OCI-LY3 (cell line): ENCODE measurements at regions not wholly inside any gene's neighbourhood (a gene's known extent, or its start where the extent isn't known, plus 50 kb on each side); places are given as distances from the start of the nearest gene placed in this dataset.

Experiments
- H2AFZ ChIP-seq: fragments of 200-600, 300-600 bp; shearing (Covaris generic); 2 replicates; pipeline ENCODE4 v1.6.0; 2014; ENCODE audit warnings: antibody characterized with exemption, low read depth, low read length
- H3K27ac ChIP-seq: fragments of 200-600, 300-600 bp; sonication (generic); 2 replicates; pipeline ENCODE4 v1.5.1; 2014; ENCODE audit warnings: mild to moderate bottlenecking, low read length, moderate library complexity, mixed read lengths
- H3K27me3 ChIP-seq: fragments of 200-600, 300-600 bp; sonication (generic); 2 replicates; pipeline ENCODE4 v1.6.1; 2014; ENCODE audit warnings: low read depth, low read length, mixed read lengths
- H3K36me3 ChIP-seq: fragments of 200-600, 300-600 bp; sonication (generic); replicated peaks from 2 replicates; pipeline ENCODE3; 2014; ENCODE audit warnings: low read depth, low read length, mixed read lengths
- H3K4me1 ChIP-seq: fragments of 300-600, 200-600 bp; sonication (generic); 2 replicates; pipeline ENCODE4 v1.6.1; 2014; ENCODE audit warnings: low read length, mixed read lengths
- H3K4me2 ChIP-seq: fragments of 200-600, 300-600 bp; sonication (generic); 2 replicates; pipeline ENCODE4 v1.6.1; 2014; ENCODE audit warnings: low read length, mixed read lengths
- H3K4me3 ChIP-seq: fragments of 300-600, 200-600 bp; sonication (generic); 2 replicates; pipeline ENCODE4 v1.5.1; 2014; ENCODE audit warnings: antibody characterized with exemption, mild to moderate bottlenecking, low read length, moderate library complexity
- H3K79me2 ChIP-seq: fragments of 300-600, 200-600 bp; shearing (Covaris generic); 2 replicates; pipeline ENCODE4 v1.6.1; 2014; ENCODE audit warnings: mild to moderate bottlenecking, low read length, mixed read lengths
- H3K9ac ChIP-seq: fragments of 300-600, 200-600 bp; shearing (Covaris generic); 2 replicates; pipeline ENCODE4 v1.6.0; 2014; ENCODE audit warnings: mild to moderate bottlenecking, low read length, moderate library complexity
- H3K9me3 ChIP-seq: fragments of 200-600, 300-600 bp; shearing (Covaris generic); 2 replicates; pipeline ENCODE4 v1.6.1; 2014; ENCODE audit warnings: low read length, mixed read lengths; ENCODE audit not compliant: insufficient read depth
- H4K20me1 ChIP-seq: fragments of 200-600, 300-600 bp; sonication (generic); 2 replicates; pipeline ENCODE4 v1.6.1; 2016; ENCODE audit warnings: low read length, mixed read lengths; ENCODE audit not compliant: insufficient read depth
- CTCF ChIP-seq: fragments of 200-600, 300-600 bp; sonication (generic); IDR thresholded peaks from 2 replicates; pipeline ENCODE4 v1.5.1; 2014; ENCODE audit warnings: antibody characterized with exemption, low read length, low read depth
- EZH2phosphoT487 ChIP-seq: fragments of 200-600 bp; shearing (Covaris generic); IDR thresholded peaks from 2 replicates; pipeline ENCODE4 v1.6.1; 2018; ENCODE audit warnings: antibody characterized with exemption, mixed run types, low read depth

DNA sequence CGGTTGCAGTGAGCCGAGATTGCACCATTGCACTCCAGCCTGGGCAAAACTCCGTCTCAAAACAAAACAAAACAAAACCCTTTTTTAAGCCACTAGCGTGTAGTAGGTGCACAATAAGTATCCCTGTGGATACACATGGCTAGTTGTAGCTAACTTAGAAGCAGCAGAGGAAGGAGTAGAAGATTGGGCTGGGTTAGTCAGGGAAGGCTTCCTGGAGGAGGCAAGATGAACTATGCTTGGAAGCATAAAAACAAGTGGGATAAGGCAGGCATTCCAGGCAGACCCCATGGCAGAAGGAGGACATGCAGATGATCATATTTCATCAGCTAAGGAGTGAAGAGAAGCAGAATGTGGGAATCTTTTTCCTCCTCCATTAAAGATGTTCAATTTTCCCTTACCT, 83.4 kb downstream of the IRX5 start:
- no peaks in the 10 kb centered on the region for H3K79me2 ChIP-seq
- no peak overlapping the region for H3K4me2 ChIP-seq
- no peaks in the 10 kb centered on the region for H3K9me3 ChIP-seq
- TF ChIP-seq CTCF, result no peak
- no peak for TF ChIP-seq EZH2phosphoT487
- no peak overlapping the region for H3K27ac ChIP-seq
- no peaks in the 10 kb centered on the region for H4K20me1 ChIP-seq
- no peak overlapping the region for H2AFZ ChIP-seq
- H3K27me3 ChIP-seq, result no peaks in the 10 kb centered on the region
- no peaks in the 10 kb centered on the region for H3K4me1 ChIP-seq
- H3K36me3 ChIP-seq, result no peaks in the 10 kb centered on the region
- no peak overlapping the region for H3K9ac ChIP-seq
- no peak overlapping the region for H3K4me3 ChIP-seq

DNA sequence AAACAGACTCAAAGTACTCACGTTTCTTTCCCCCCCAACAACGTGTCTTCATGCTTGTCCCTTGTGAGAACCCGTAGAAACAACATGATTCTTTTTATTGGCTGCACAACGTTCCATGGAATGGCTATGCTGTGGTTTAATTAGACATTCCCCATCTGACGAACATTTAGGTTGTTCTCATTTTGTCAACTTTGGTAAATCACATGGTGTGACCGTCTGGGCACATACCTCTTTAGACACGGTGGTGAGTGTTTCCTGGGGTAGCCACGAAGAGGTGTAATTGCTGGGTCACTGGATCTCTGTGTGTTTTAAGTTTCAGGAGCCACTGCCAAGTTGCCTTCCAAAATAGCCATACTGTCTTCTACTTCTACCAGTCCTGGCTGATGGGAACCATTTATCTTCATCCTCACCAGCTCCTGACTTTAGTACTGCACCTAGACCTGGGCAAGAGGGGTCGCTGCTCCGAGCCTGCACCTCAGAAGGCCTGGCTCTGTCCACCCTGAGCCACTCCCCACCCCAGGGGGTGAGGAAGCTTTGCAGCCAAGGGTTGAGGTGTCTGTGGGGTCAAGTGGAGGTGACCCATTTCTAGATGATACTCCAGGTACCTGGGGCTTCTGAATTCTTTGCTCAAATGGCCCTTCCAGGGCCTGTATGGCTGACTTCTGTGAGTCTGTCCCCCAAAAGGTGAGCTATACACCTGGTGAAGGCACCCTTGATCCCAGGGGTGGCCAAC, 84.7 kb downstream of the IRX5 start:
- no peak overlapping the region for H3K27ac ChIP-seq
- H3K27me3 ChIP-seq, result no peaks in the 10 kb centered on the region
- H3K9ac ChIP-seq, result no peak overlapping the region
- H3K4me1 ChIP-seq, result no peaks in the 10 kb centered on the region
- no peaks in the 10 kb centered on the region for H3K36me3 ChIP-seq
- no peak overlapping the region for H3K4me3 ChIP-seq
- H4K20me1 ChIP-seq, result no peaks in the 10 kb centered on the region
- no peak overlapping the region for H3K4me2 ChIP-seq
- TF ChIP-seq CTCF (no peak), EZH2phosphoT487 (no peak)
- H2AFZ ChIP-seq, result no peak overlapping the region
- no peaks in the 10 kb centered on the region for H3K79me2 ChIP-seq
- no peaks in the 10 kb centered on the region for H3K9me3 ChIP-seq

GRCh38 chr16:55016515-55016914, 85.8 kb downstream of the IRX5 start:
- no peak overlapping the region for H2AFZ ChIP-seq
- H3K27ac ChIP-seq, result no peak overlapping the region
- H3K9me3 ChIP-seq, result no peaks in the 10 kb centered on the region
- H3K4me3 ChIP-seq, result no peak overlapping the region
- H4K20me1 ChIP-seq, result no peaks in the 10 kb centered on the region
- H3K4me2 ChIP-seq, result no peak overlapping the region
- H3K36me3 ChIP-seq, result no peaks in the 10 kb centered on the region
- H3K27me3 ChIP-seq, result no peaks in the 10 kb centered on the region
- no peak for TF ChIP-seq CTCF
- TF ChIP-seq EZH2phosphoT487, result no peak
- no peak overlapping the region for H3K9ac ChIP-seq
- H3K4me1 ChIP-seq, result no peaks in the 10 kb centered on the region
- no peaks in the 10 kb centered on the region for H3K79me2 ChIP-seq

DNA sequence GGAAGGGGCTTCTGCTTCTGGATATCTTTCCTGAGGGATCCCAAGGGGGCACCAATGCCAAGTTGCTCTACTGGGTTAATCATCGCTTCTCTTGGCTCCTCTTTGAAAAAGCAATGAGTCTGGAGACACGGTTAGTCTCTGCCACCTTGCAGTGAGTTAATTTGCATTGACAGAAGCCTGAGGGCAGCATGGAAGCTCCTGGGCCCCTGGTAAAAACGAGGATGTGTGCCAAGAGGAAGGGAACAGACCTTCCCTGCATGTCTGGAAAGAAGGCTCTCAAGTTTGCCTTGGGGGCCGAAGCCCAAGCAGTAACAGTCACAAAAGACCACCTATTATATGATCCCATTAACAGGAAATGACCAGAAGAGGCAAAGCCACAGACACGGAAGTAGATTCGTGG, 86.7 kb downstream of the IRX5 start:
- Histone ChIP-seq H3K27me3 (no peaks in the 10 kb centered on the region), H3K27ac (no peak overlapping the region), H3K79me2 (no peaks in the 10 kb centered on the region), H3K4me3 (no peak overlapping the region), H3K9ac (no peak overlapping the region), H3K4me2 (no peak overlapping the region), H3K36me3 (no peaks in the 10 kb centered on the region), H2AFZ (no peak overlapping the region), H4K20me1 (no peaks in the 10 kb centered on the region), H3K9me3 (no peaks in the 10 kb centered on the region), H3K4me1 (no peaks in the 10 kb centered on the region)
- TF ChIP-seq CTCF (no peak), EZH2phosphoT487 (no peak)
